ENCODE measurements at regions not wholly inside any gene's neighbourhood (a gene's known extent, or its start where the extent isn't known, plus 50 kb on each side); places are given as distances from the start of the nearest gene placed in this dataset.

- no peaks in the 10 kb centered on the region for H4K20me1 ChIP-seq (ENCODE audit: control insufficient read depth, extremely low read depth, insufficient read depth, low read length)
- no peaks in the 10 kb centered on the region for H3K36me3 ChIP-seq (ENCODE audit: control insufficient read depth in 2 of 2, extremely low read depth in 1 of 2, insufficient read depth in 2 of 2, low read length in 2 of 2)
- no peak overlapping the region for H3K4me2 ChIP-seq (ENCODE audit: control insufficient read depth, extremely low read depth, insufficient read depth, low read depth, low read length)
- FAIRE-seq: no peak
- H2AFZ ChIP-seq (ENCODE audit: control insufficient read depth, low read length): no peak overlapping the region
- H3K4me1 ChIP-seq (ENCODE audit: control insufficient read depth, extremely low read depth, insufficient read depth, low read length): no peaks in the 10 kb centered on the region
- dilution Hi-C loops (cut with MboI; ENCODE audit: extremely low pct_ligation_motif_present, low sequenced_read_pairs): no loop called here
- H3K9me3 ChIP-seq (ENCODE audit: control insufficient read depth, low read depth, low read length): no peaks in the 10 kb centered on the region
- no peaks in the 10 kb centered on the region for H3K27me3 ChIP-seq (ENCODE audit: control insufficient read depth, extremely low read depth, insufficient read depth, low read length)
- H3K4me3 ChIP-seq (ENCODE audit: control insufficient read depth in 2 of 3, extremely low read depth in 1 of 3, insufficient read depth in 2 of 3, low read depth in 1 of 3, low read length in 3 of 3): no peak overlapping the region
- no peaks in the 10 kb centered on the region for H3K79me2 ChIP-seq (ENCODE audit: control insufficient read depth, insufficient read depth, low read length)
- H3K27ac ChIP-seq (ENCODE audit: control insufficient read depth, insufficient read depth, low read length): no peak overlapping the region
- H3K9ac ChIP-seq (ENCODE audit: control insufficient read depth, extremely low read depth, insufficient read depth, low read length): no peak overlapping the region
- TF ChIP-seq EZH2 (IDR thresholded peaks at IDR 0.05; ENCODE audit: low read length): no peak
- no peak for TF ChIP-seq CTCF (optimal IDR thresholded peaks at IDR 0.05 in 1 of 3, IDR thresholded peaks at IDR 0.05 in 1 of 3, conservative IDR thresholded peaks at IDR 0.05 in 1 of 3; ENCODE audit: extremely low read depth in 1 of 3, insufficient read depth in 2 of 3, low read length in 3 of 3)
- no peak for DNase-seq (ENCODE audit: low read depth, low spot score)
- H3K9me1 ChIP-seq (ENCODE audit: control insufficient read depth, extremely low read depth, insufficient read depth, low read length): no peaks in the 10 kb centered on the region
Measured at GRCh38 chr11:101357771-101358170, 226.0 kb downstream of the TRPC6 start.

- DNase-seq (ENCODE audit: low read depth, low spot score) (no peak), FAIRE-seq (no peak)
- dilution Hi-C loops (cut with MboI; ENCODE audit: extremely low pct_ligation_motif_present, low sequenced_read_pairs): no loop called here
Measured at GRCh38 chr11:101354801-101355200, 225.2 kb upstream of the PGR start.

More at GRCh38 chr11:101354801-101355200, 225.2 kb upstream of the PGR start:
- no peaks in the 10 kb centered on the region for H3K9me1 ChIP-seq (ENCODE audit: control insufficient read depth, extremely low read depth, insufficient read depth, low read length)
- TF ChIP-seq CTCF (optimal IDR thresholded peaks at IDR 0.05 in 1 of 3, IDR thresholded peaks at IDR 0.05 in 1 of 3, conservative IDR thresholded peaks at IDR 0.05 in 1 of 3; ENCODE audit: extremely low read depth in 1 of 3, insufficient read depth in 2 of 3, low read length in 3 of 3) (no peak), EZH2 (IDR thresholded peaks at IDR 0.05; ENCODE audit: low read length) (no peak)
- H3K4me2 ChIP-seq (ENCODE audit: control insufficient read depth, extremely low read depth, insufficient read depth, low read depth, low read length): no peak overlapping the region
- no peaks in the 10 kb centered on the region for H3K79me2 ChIP-seq (ENCODE audit: control insufficient read depth, insufficient read depth, low read length)
- no peak overlapping the region for H2AFZ ChIP-seq (ENCODE audit: control insufficient read depth, low read length)
- no peaks in the 10 kb centered on the region for H3K4me1 ChIP-seq (ENCODE audit: control insufficient read depth, extremely low read depth, insufficient read depth, low read length)
- H4K20me1 ChIP-seq (ENCODE audit: control insufficient read depth, extremely low read depth, insufficient read depth, low read length): no peaks in the 10 kb centered on the region
- H3K4me3 ChIP-seq (ENCODE audit: control insufficient read depth in 2 of 3, extremely low read depth in 1 of 3, insufficient read depth in 2 of 3, low read depth in 1 of 3, low read length in 3 of 3): no peak overlapping the region
- H3K27me3 ChIP-seq (ENCODE audit: control insufficient read depth, extremely low read depth, insufficient read depth, low read length): no peaks in the 10 kb centered on the region
- H3K9ac ChIP-seq (ENCODE audit: control insufficient read depth, extremely low read depth, insufficient read depth, low read length): no peak overlapping the region
- no peaks in the 10 kb centered on the region for H3K9me3 ChIP-seq (ENCODE audit: control insufficient read depth, low read depth, low read length)
- no peaks in the 10 kb centered on the region for H3K36me3 ChIP-seq (ENCODE audit: control insufficient read depth in 2 of 2, extremely low read depth in 1 of 2, insufficient read depth in 2 of 2, low read length in 2 of 2)
- no peak overlapping the region for H3K27ac ChIP-seq (ENCODE audit: control insufficient read depth, insufficient read depth, low read length)
